Esophagus squamous epithelium (tissue), 5 donors: ENCODE measurements at regions not wholly inside any gene's neighbourhood (a gene's known extent, or its start where the extent isn't known, plus 50 kb on each side); places are given as distances from the start of the nearest gene placed in this dataset.

Experiments used
- DNase-seq: peaks from one replicate; lab custom pipeline; 2025; lab: John Stamatoyannopoulos, UW
- H3K27ac ChIP-seq, 4 donors: fragments of 200-600 bp; sonication (generic); one replicate each; pipeline ENCODE4 v1.5.1; 2016 to 2019; ENCODE audit warnings: mild to moderate bottlenecking in 1 of 4
- H3K27me3 ChIP-seq, 4 donors: fragments of 200-600 bp; sonication (generic); 1 replicate in 3 of 4; 2 replicates in 1 of 4; pipeline versions ENCODE4 v1.5.1 to v1.6.0; 2017 to 2021; ENCODE audit warnings: antibody characterized with exemption in 1 of 4
- H3K36me3 ChIP-seq, 3 donors: fragments of 200-600 bp; sonication (generic); one replicate each; pipeline ENCODE4 v1.5.1; 2016 to 2019
- H3K4me1 ChIP-seq, 3 donors: fragments of 200-600 bp; sonication (generic); one replicate each; pipeline ENCODE4 v1.5.1; 2017 to 2019
- H3K4me3 ChIP-seq, 4 donors: fragments of 200-600 bp; sonication (generic); 1 replicate in 3 of 4; 2 replicates in 1 of 4; pipeline ENCODE4 v1.5.1; 2016 to 2019; ENCODE audit warnings: mild to moderate bottlenecking in 2 of 4, moderate library complexity in 1 of 4
- H3K9me3 ChIP-seq, 3 donors: fragments of 200-600 bp; sonication (generic); one replicate each; pipeline ENCODE4 v1.5.1; 2016 to 2019
- CTCF ChIP-seq, 6 experiments: fragments of 450-650 bp in 4 of 6; fragments of 200-600 bp in 2 of 6; sonication (generic) in 2 of 6; IDR thresholded peaks; one replicate each; pipeline ENCODE4 v1.5.1; 2016 to 2019; ENCODE audit warnings: antibody characterized with exemption in 6 of 6, mild to moderate bottlenecking in 4 of 6, moderate library complexity in 4 of 6
- POLR2A ChIP-seq, 4 donors: fragments of 450-650 bp; IDR thresholded peaks; one replicate each; pipeline ENCODE4 v1.6.1; 2017; ENCODE audit warnings: antibody characterized with exemption in 4 of 4, mild to moderate bottlenecking in 4 of 4, moderate library complexity in 3 of 4
- WGBS, 2 donors: methylation state at CpG; one replicate each; pipeline ENCODE4 v1.1.5; 2018; 5-methylcytosine and 5-hydroxymethylcytosine counted together
- intact Hi-C: fragments of 100-400 bp; cut with DNase I; formaldehyde crosslinking; loops from one replicate; pipeline ENCODE4 v1.15.0; 2022
- donor health status: DM: yes; HTN: yes; CAD: no.

GRCh38 chr5:61991866-61992265 is 314.1 kb upstream of the KIF2A start:
- peaks cover 0 to 3% (median 2%) of the 10 kb centered on the region in 3 donors for H3K9me3 ChIP-seq
- 33 to 52% methylated on average over 2 of the region's 2 CpGs for WGBS, 2 donors
- peaks cover 0 to 14% (median 2%) of the 10 kb centered on the region in 4 donors for H3K27me3 ChIP-seq
- no peak for DNase-seq
- intact Hi-C loops: no loop called here
- H3K36me3 ChIP-seq: no peaks in the 10 kb centered on the region
- H3K27ac ChIP-seq: no peak overlapping the region
- no peaks in the 10 kb centered on the region for H3K4me1 ChIP-seq
- TF ChIP-seq CTCF (IDR thresholded peaks at IDR 0.05) (no peak), POLR2A (IDR thresholded peaks at IDR 0.05) (no peak)
- no peak overlapping the region for H3K4me3 ChIP-seq

- TF ChIP-seq CTCF (IDR thresholded peaks at IDR 0.05): no peak
- no peak for TF ChIP-seq POLR2A (IDR thresholded peaks at IDR 0.05)
- Histone ChIP-seq H3K9me3 (no peaks in the 10 kb centered on the region), H3K4me1 (no peaks in the 10 kb centered on the region), H3K27ac (no peak overlapping the region), H3K27me3 (peaks cover 0 to 14% (median 2%) of the 10 kb centered on the region in 4 donors), H3K4me3 (no peak overlapping the region), H3K36me3 (no peaks in the 10 kb centered on the region)
- 82 to 85% methylated on average over 6 to 7 of the region's 7 CpGs for WGBS, 2 donors
- intact Hi-C loops: no loop called here
- DNase-seq: no peak
Observed at GRCh38 chr5:61993295-61993927, 312.6 kb upstream of the KIF2A start.

GRCh38 chr5:61994171-61994570 is 311.8 kb upstream of the KIF2A start:
- no peaks in the 10 kb centered on the region for H3K9me3 ChIP-seq
- intact Hi-C loops: no loop called here
- no peak overlapping the region for H3K4me3 ChIP-seq
- TF ChIP-seq CTCF (IDR thresholded peaks at IDR 0.05): no peak
- TF ChIP-seq POLR2A (IDR thresholded peaks at IDR 0.05): no peak
- no peak overlapping the region for H3K27ac ChIP-seq
- no peak for DNase-seq
- H3K27me3 ChIP-seq: peaks cover 0 to 13% (median 2%) of the 10 kb centered on the region in 4 donors
- no peaks in the 10 kb centered on the region for H3K4me1 ChIP-seq
- H3K36me3 ChIP-seq: no peaks in the 10 kb centered on the region
- WGBS, 2 donors: 57 to 78% methylated on average over 1 of the region's 1 CpG

GRCh38 chr5:61995486-61995885 is 310.5 kb upstream of the KIF2A start:
- Histone ChIP-seq H3K27ac (no peak overlapping the region), H3K9me3 (no peaks in the 10 kb centered on the region), H3K27me3 (peaks cover 0 to 4% (median 2%) of the 10 kb centered on the region in 4 donors), H3K4me3 (no peak overlapping the region), H3K36me3 (no peaks in the 10 kb centered on the region), H3K4me1 (no peaks in the 10 kb centered on the region)
- intact Hi-C loops: no loop called here
- DNase-seq: no peak
- TF ChIP-seq CTCF (IDR thresholded peaks at IDR 0.05): no peak
- no peak for TF ChIP-seq POLR2A (IDR thresholded peaks at IDR 0.05)
- WGBS, 2 donors: 85 to 91% methylated on average over 2 of the region's 2 CpGs

GRCh38 chr5:61999371-61999770 is 306.6 kb upstream of the KIF2A start:
- Histone ChIP-seq H3K36me3 (no peaks in the 10 kb centered on the region), H3K4me1 (no peaks in the 10 kb centered on the region), H3K27me3 (peaks cover 0 to 12% (median 0%) of the 10 kb centered on the region in 4 donors), H3K4me3 (no peak overlapping the region), H3K9me3 (no peaks in the 10 kb centered on the region), H3K27ac (no peak overlapping the region)
- DNase-seq: no peak
- intact Hi-C loops: no loop called here
- no peak for TF ChIP-seq POLR2A (IDR thresholded peaks at IDR 0.05)
- no peak for TF ChIP-seq CTCF (IDR thresholded peaks at IDR 0.05)
